Upper lobe of left lung (tissue), 6 donors: ENCODE measurements at regions not wholly inside any gene's neighbourhood (a gene's known extent, or its start where the extent isn't known, plus 50 kb on each side); places are given as distances from the start of the nearest gene placed in this dataset.
"Not testable (repeated sequence)": the region's sequence is repeated elsewhere in the genome, so short reads cannot be mapped to it uniquely, and the experiment has no call there.

Source experiments
- ATAC-seq, 2 donors: fragments of 200-7000 bp; cut with Tn5 transposase; one replicate each; pipeline ENCODE4 v1.9.1; 2022; ENCODE audit warnings: mild to moderate bottlenecking in 2 of 2, moderate library complexity in 2 of 2; ENCODE audit not compliant: low FRiP score in 2 of 2
- DNase-seq, 2 donors: peaks; one replicate each; pipeline ENCODE4 v3.0.0-alpha.2; 2019 to 2020
- H3K27ac ChIP-seq, 4 donors: fragments of 200-600 bp; sonication (generic); one replicate each; pipeline ENCODE4 v1.5.1; 2016 to 2019
- H3K27me3 ChIP-seq, 4 donors: fragments of 200-600 bp; sonication (generic); one replicate each; pipeline ENCODE4 v1.5.1; 2017 to 2019
- H3K36me3 ChIP-seq, 4 donors: fragments of 200-600 bp; sonication (generic); one replicate each; pipeline ENCODE4 v1.5.1; 2016 to 2019
- H3K4me1 ChIP-seq, 4 donors: fragments of 200-600 bp; sonication (generic); one replicate each; pipeline ENCODE4 v1.5.1; 2018 to 2019
- H3K4me3 ChIP-seq, 4 donors: fragments of 200-600 bp; sonication (generic); one replicate each; pipeline ENCODE4 v1.5.1; 2017 to 2019; ENCODE audit warnings: mild to moderate bottlenecking in 2 of 4, moderate library complexity in 1 of 4
- H3K9me3 ChIP-seq, 4 donors: fragments of 200-600 bp; sonication (generic); one replicate each; pipeline ENCODE4 v1.5.1; 2018 to 2019
- CTCF ChIP-seq, 6 experiments: fragments of 450-650 bp in 4 of 6; fragments of 200-600 bp in 2 of 6; sonication (generic) in 2 of 6; IDR thresholded peaks; one replicate each; pipeline ENCODE4 v1.5.1; 2016 to 2019; ENCODE audit warnings: antibody characterized with exemption in 6 of 6
- EP300 ChIP-seq, 4 donors: sonication (generic); formaldehyde crosslinking; IDR thresholded peaks; one replicate each; pipeline ENCODE4 v1.5.1; 2017; ENCODE audit warnings: antibody characterized with exemption in 4 of 4, control low read depth in 2 of 4
- POLR2A ChIP-seq, 4 donors: fragments of 450-650 bp; IDR thresholded peaks; one replicate each; pipeline ENCODE4 v1.5.1; 2016 to 2017; ENCODE audit warnings: antibody characterized with exemption in 4 of 4, mild to moderate bottlenecking in 2 of 4
- POLR2AphosphoS5 ChIP-seq, 2 donors: sonication (generic); formaldehyde crosslinking; IDR thresholded peaks; one replicate each; pipeline ENCODE4 v1.5.1; 2017; ENCODE audit warnings: antibody characterized with exemption in 2 of 2
- WGBS, 2 donors: methylation state at CpG; one replicate each; pipeline ENCODE4 v1.1.5; 2017 to 2018; 5-methylcytosine and 5-hydroxymethylcytosine counted together
- donor health status: DM: no; HTN: no; CAD: no; lungs with moderate emphysema.
- donor health status: DM: no; HTN: yes; CAD: no; lungs with severe emphysema.

- no peaks in the 10 kb centered on the region for H3K27me3 ChIP-seq
- H3K4me1 ChIP-seq: no peaks in the 10 kb centered on the region
- ATAC-seq (no peak), DNase-seq (no peak)
- TF ChIP-seq POLR2AphosphoS5 (IDR thresholded peaks at IDR 0.05) (no peak), CTCF (IDR thresholded peaks at IDR 0.05) (no peak), EP300 (IDR thresholded peaks at IDR 0.05) (no peak), POLR2A (IDR thresholded peaks at IDR 0.05) (no peak)
- H3K36me3 ChIP-seq: no peaks in the 10 kb centered on the region
- H3K27ac ChIP-seq: no peak overlapping the region
- 34 to 68% methylated on average over 2 of the region's 2 CpGs for WGBS, 2 donors
- no peaks in the 10 kb centered on the region for H3K9me3 ChIP-seq
- no peak overlapping the region for H3K4me3 ChIP-seq
These were observed 95.7 kb downstream of the RBMX2 start for GRCh38 chrX:130497531-130497930.

- DNase-seq (no peak), ATAC-seq (no peak)
- no peaks in the 10 kb centered on the region for H3K27me3 ChIP-seq
- H3K9me3 ChIP-seq: no peaks in the 10 kb centered on the region
- no peak overlapping the region for H3K4me3 ChIP-seq
- TF ChIP-seq EP300 (IDR thresholded peaks at IDR 0.05): no peak
- TF ChIP-seq CTCF (IDR thresholded peaks at IDR 0.05): no peak
- TF ChIP-seq POLR2A (IDR thresholded peaks at IDR 0.05): no peak
- no peak for TF ChIP-seq POLR2AphosphoS5 (IDR thresholded peaks at IDR 0.05)
- H3K4me1 ChIP-seq: no peaks in the 10 kb centered on the region
- WGBS, 2 donors: 76 to 79% methylated on average over 1 of the region's 1 CpG
- H3K36me3 ChIP-seq: no peaks in the 10 kb centered on the region
- no peak overlapping the region for H3K27ac ChIP-seq
These were observed 97.0 kb downstream of the RBMX2 start for GRCh38 chrX:130498653-130499274.

GRCh38 chrX:130502016-130502570 is 100.3 kb downstream of the RBMX2 start:
- DNase-seq (no peak), ATAC-seq (no peak)
- no peaks in the 10 kb centered on the region for H3K4me1 ChIP-seq
- no peak overlapping the region for H3K4me3 ChIP-seq
- WGBS, 2 donors: 75 to 84% methylated on average over 3 of the region's 3 CpGs
- TF ChIP-seq POLR2AphosphoS5 (IDR thresholded peaks at IDR 0.05) (no peak), EP300 (IDR thresholded peaks at IDR 0.05) (no peak), CTCF (IDR thresholded peaks at IDR 0.05) (no peak), POLR2A (IDR thresholded peaks at IDR 0.05) (no peak)
- no peaks in the 10 kb centered on the region for H3K36me3 ChIP-seq
- H3K27me3 ChIP-seq: no peaks in the 10 kb centered on the region
- H3K9me3 ChIP-seq: no peaks in the 10 kb centered on the region
- H3K27ac ChIP-seq: no peak overlapping the region

GRCh38 chrX:130504019-130504418 is 102.2 kb downstream of the RBMX2 start:
- Histone ChIP-seq H3K27me3 (no peaks in the 10 kb centered on the region), H3K4me1 (no peaks in the 10 kb centered on the region), H3K9me3 (no peaks in the 10 kb centered on the region), H3K36me3 (no peaks in the 10 kb centered on the region), H3K27ac (no peak overlapping the region), H3K4me3 (no peak overlapping the region)
- 85 to 96% methylated on average over 2 of the region's 2 CpGs for WGBS, 2 donors
- TF ChIP-seq POLR2AphosphoS5 (IDR thresholded peaks at IDR 0.05): no peak
- no peak for TF ChIP-seq CTCF (IDR thresholded peaks at IDR 0.05)
- no peak for TF ChIP-seq POLR2A (IDR thresholded peaks at IDR 0.05)
- no peak for TF ChIP-seq EP300 (IDR thresholded peaks at IDR 0.05)
- ATAC-seq: no peak
- no peak for DNase-seq

GRCh38 chrX:130507015-130507414 is 105.2 kb downstream of the RBMX2 start:
- DNase-seq: no peak
- TF ChIP-seq CTCF (IDR thresholded peaks at IDR 0.05): no peak
- no peak for TF ChIP-seq EP300 (IDR thresholded peaks at IDR 0.05)
- TF ChIP-seq POLR2AphosphoS5 (IDR thresholded peaks at IDR 0.05): no peak
- no peak for TF ChIP-seq POLR2A (IDR thresholded peaks at IDR 0.05)
- Histone ChIP-seq H3K27ac (no peak overlapping the region), H3K4me3 (no peak overlapping the region), H3K36me3 (no peaks in the 10 kb centered on the region), H3K27me3 (no peaks in the 10 kb centered on the region), H3K9me3 (no peaks in the 10 kb centered on the region), H3K4me1 (no peaks in the 10 kb centered on the region)
- 80 to 91% methylated on average over 2 of the region's 2 CpGs for WGBS, 2 donors
- no peak for ATAC-seq

GRCh38 chrX:130512534-130512933 is 110.7 kb downstream of the RBMX2 start:
- not testable (repeated sequence) for DNase-seq, ATAC-seq
- 85 to 86% methylated on average over 3 of the region's 3 CpGs for WGBS, 2 donors

More at GRCh38 chrX:130512534-130512933, 110.7 kb downstream of the RBMX2 start:
- H3K4me3 ChIP-seq, H3K36me3 ChIP-seq, H3K4me1 ChIP-seq, H3K27me3 ChIP-seq, H3K27ac ChIP-seq, H3K9me3 ChIP-seq: not testable (repeated sequence)
